Spinal cord (tissue), 9 donors: ENCODE measurements at regions not wholly inside any gene's neighbourhood (a gene's known extent, or its start where the extent isn't known, plus 50 kb on each side); places are given as distances from the start of the nearest gene placed in this dataset.
A peak's percentile ranks its signal among the peaks of the same experiment; 100 is the strongest.

ENCODE experiments used
- DNase-seq, 6 donors: peaks; one replicate each; pipeline versions ENCODE4 v3.0.0 to v3.0.0-alpha.2; 2013 to 2015; ENCODE audit warnings: low spot score in 6 of 6, low read depth in 4 of 6
- H3K27ac ChIP-seq: one replicate; pipeline ENCODE4 v1.5.1; 2013; ENCODE audit warnings: low read depth, low read length, control low read depth
- H3K27me3 ChIP-seq: one replicate; pipeline ENCODE4 v1.6.1; 2013; ENCODE audit warnings: low read length; ENCODE audit not compliant: control insufficient read depth, insufficient read depth
- H3K36me3 ChIP-seq: one replicate; pipeline ENCODE4 v1.6.1; 2013; ENCODE audit warnings: low read length; ENCODE audit not compliant: control insufficient read depth, insufficient read depth
- H3K4me1 ChIP-seq: one replicate; pipeline ENCODE4 v1.6.1; 2013; ENCODE audit warnings: low read length; ENCODE audit not compliant: control insufficient read depth, insufficient read depth
- H3K4me3 ChIP-seq: one replicate; pipeline ENCODE4 v1.5.1; 2013; ENCODE audit warnings: low read depth, low read length, control low read depth
- H3K9me3 ChIP-seq: one replicate; pipeline ENCODE4 v1.6.1; 2013; ENCODE audit warnings: low read length; ENCODE audit not compliant: control insufficient read depth, insufficient read depth
- WGBS: methylation state at CpG from one replicate; pipeline ENCODE4 v1.1.5; 2013; ENCODE audit warnings: missing lambda C conversion rate; ENCODE audit not compliant: insufficient coverage; 5-methylcytosine and 5-hydroxymethylcytosine counted together
- donor health status: healthy.

GRCh38 chr9:28155671-28156070 is 582.4 kb upstream of the C9orf72 start:
- Histone ChIP-seq H3K4me3 (no peak overlapping the region), H3K4me1 (no peaks in the 10 kb centered on the region), H3K27ac (no peak overlapping the region), H3K9me3 (no peaks in the 10 kb centered on the region), H3K27me3 (no peaks in the 10 kb centered on the region), H3K36me3 (no peaks in the 10 kb centered on the region)
- DNase-seq: no peak
- WGBS: no CpG with 5 or more reads among the region's 2 CpGs

GRCh38 chr9:28158451-28158850 is 585.2 kb upstream of the C9orf72 start:
- Histone ChIP-seq H3K4me3 (no peak overlapping the region), H3K4me1 (no peaks in the 10 kb centered on the region), H3K27ac (no peak overlapping the region), H3K27me3 (no peaks in the 10 kb centered on the region), H3K9me3 (no peaks in the 10 kb centered on the region), H3K36me3 (no peaks in the 10 kb centered on the region)
- DNase-seq: peak in 1 of 6 donors; percentile 79
- WGBS: no CpG with 5 or more reads among the region's 1 CpG

- no peaks in the 10 kb centered on the region for H3K36me3 ChIP-seq
- no peaks in the 10 kb centered on the region for H3K9me3 ChIP-seq
- H3K27ac ChIP-seq: no peak overlapping the region
- H3K4me3 ChIP-seq: no peak overlapping the region
- H3K27me3 ChIP-seq: no peaks in the 10 kb centered on the region
- WGBS: 100% methylated on average over 1 of the region's 3 CpGs
- DNase-seq: no peak
- no peaks in the 10 kb centered on the region for H3K4me1 ChIP-seq
Measured at GRCh38 chr9:28163619-28164018, 590.3 kb upstream of the C9orf72 start.

GRCh38 chr9:28166179-28166578 is 592.9 kb upstream of the C9orf72 start:
- H3K27me3 ChIP-seq: no peaks in the 10 kb centered on the region
- no peaks in the 10 kb centered on the region for H3K36me3 ChIP-seq
- no CpG with 5 or more reads among the region's 2 CpGs for WGBS
- no peak overlapping the region for H3K4me3 ChIP-seq
- H3K4me1 ChIP-seq: no peaks in the 10 kb centered on the region
- no peak overlapping the region for H3K27ac ChIP-seq
- DNase-seq: no peak
- no peaks in the 10 kb centered on the region for H3K9me3 ChIP-seq

GRCh38 chr9:28177142-28177541 is 603.9 kb upstream of the C9orf72 start:
- Histone ChIP-seq H3K36me3 (no peaks in the 10 kb centered on the region), H3K4me1 (no peaks in the 10 kb centered on the region), H3K27ac (no peak overlapping the region), H3K4me3 (no peak overlapping the region), H3K9me3 (no peaks in the 10 kb centered on the region), H3K27me3 (no peaks in the 10 kb centered on the region)
- no peak for DNase-seq
- WGBS: no CpG with 5 or more reads among the region's 2 CpGs

- no peak for DNase-seq
- Histone ChIP-seq H3K27me3 (no peaks in the 10 kb centered on the region), H3K4me3 (no peak overlapping the region), H3K4me1 (no peaks in the 10 kb centered on the region), H3K27ac (no peak overlapping the region), H3K36me3 (no peaks in the 10 kb centered on the region), H3K9me3 (no peaks in the 10 kb centered on the region)
- no CpG with 5 or more reads among the region's 4 CpGs for WGBS
Measured at GRCh38 chr9:28177925-28178324, 604.6 kb upstream of the C9orf72 start.

GRCh38 chr9:28179893-28180292 is 606.6 kb upstream of the C9orf72 start:
- Histone ChIP-seq H3K36me3 (no peaks in the 10 kb centered on the region), H3K27me3 (no peaks in the 10 kb centered on the region), H3K9me3 (no peaks in the 10 kb centered on the region), H3K4me1 (no peaks in the 10 kb centered on the region), H3K4me3 (no peak overlapping the region), H3K27ac (no peak overlapping the region)
- 100% methylated on average over 1 of the region's 2 CpGs for whole genome bisulfite sequencing
- DNase-seq: no peak

GRCh38 chr9:28190981-28191380 is 617.7 kb upstream of the C9orf72 start:
- WGBS: no CpG with 5 or more reads among the region's 2 CpGs
- H3K27ac ChIP-seq: no peak overlapping the region
- H3K4me1 ChIP-seq: no peaks in the 10 kb centered on the region
- H3K9me3 ChIP-seq: no peaks in the 10 kb centered on the region
- no peak overlapping the region for H3K4me3 ChIP-seq
- no peaks in the 10 kb centered on the region for H3K27me3 ChIP-seq
- H3K36me3 ChIP-seq: no peaks in the 10 kb centered on the region
- no peak for DNase-seq

- H3K27me3 ChIP-seq: no peaks in the 10 kb centered on the region
- H3K9me3 ChIP-seq: no peaks in the 10 kb centered on the region
- H3K36me3 ChIP-seq: no peaks in the 10 kb centered on the region
- no peak overlapping the region for H3K4me3 ChIP-seq
- DNase-seq: no peak
- H3K4me1 ChIP-seq: no peaks in the 10 kb centered on the region
- H3K27ac ChIP-seq: no peak overlapping the region
Measured at GRCh38 chr9:28197653-28198052, 624.4 kb upstream of the C9orf72 start.

- Histone ChIP-seq H3K9me3 (no peaks in the 10 kb centered on the region), H3K27ac (no peak overlapping the region), H3K4me3 (no peak overlapping the region), H3K36me3 (no peaks in the 10 kb centered on the region), H3K4me1 (no peaks in the 10 kb centered on the region), H3K27me3 (no peaks in the 10 kb centered on the region)
- WGBS: no CpG with 5 or more reads among the region's 1 CpG
- no peak for DNase-seq
Measured at GRCh38 chr9:28203036-28203435, 629.8 kb upstream of the C9orf72 start.

GRCh38 chr9:28206280-28206679 is 633.0 kb upstream of the C9orf72 start:
- Histone ChIP-seq H3K27ac (no peak overlapping the region), H3K4me3 (no peak overlapping the region), H3K36me3 (no peaks in the 10 kb centered on the region), H3K4me1 (no peaks in the 10 kb centered on the region), H3K27me3 (no peaks in the 10 kb centered on the region), H3K9me3 (no peaks in the 10 kb centered on the region)
- DNase-seq: no peak
